ENCODE measurements at regions not wholly inside any gene's neighbourhood (a gene's known extent, or its start where the extent isn't known, plus 50 kb on each side); places are given as distances from the start of the nearest gene placed in this dataset.

DNA sequence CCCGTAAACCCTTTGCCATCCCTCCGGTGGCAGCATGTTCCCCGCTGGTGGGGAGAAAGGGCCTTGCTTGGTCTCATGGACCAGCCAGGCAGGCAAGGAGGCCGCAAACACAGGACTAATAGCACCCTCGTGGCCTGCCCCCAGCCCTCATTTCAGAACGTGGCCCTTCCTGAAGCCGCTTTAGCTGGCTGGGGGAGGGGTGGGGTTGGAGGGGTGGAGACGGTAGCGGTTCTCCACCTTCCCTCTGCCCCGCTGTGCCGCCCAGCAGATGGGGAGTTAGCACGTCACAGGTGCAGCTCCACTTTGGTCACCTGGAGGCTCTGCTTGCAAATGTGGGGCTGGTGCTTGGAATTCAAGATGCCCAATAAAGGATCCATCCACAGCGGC is 59.3 kb upstream of the URI1 start:
- TF ChIP-seq, protein P1, sequence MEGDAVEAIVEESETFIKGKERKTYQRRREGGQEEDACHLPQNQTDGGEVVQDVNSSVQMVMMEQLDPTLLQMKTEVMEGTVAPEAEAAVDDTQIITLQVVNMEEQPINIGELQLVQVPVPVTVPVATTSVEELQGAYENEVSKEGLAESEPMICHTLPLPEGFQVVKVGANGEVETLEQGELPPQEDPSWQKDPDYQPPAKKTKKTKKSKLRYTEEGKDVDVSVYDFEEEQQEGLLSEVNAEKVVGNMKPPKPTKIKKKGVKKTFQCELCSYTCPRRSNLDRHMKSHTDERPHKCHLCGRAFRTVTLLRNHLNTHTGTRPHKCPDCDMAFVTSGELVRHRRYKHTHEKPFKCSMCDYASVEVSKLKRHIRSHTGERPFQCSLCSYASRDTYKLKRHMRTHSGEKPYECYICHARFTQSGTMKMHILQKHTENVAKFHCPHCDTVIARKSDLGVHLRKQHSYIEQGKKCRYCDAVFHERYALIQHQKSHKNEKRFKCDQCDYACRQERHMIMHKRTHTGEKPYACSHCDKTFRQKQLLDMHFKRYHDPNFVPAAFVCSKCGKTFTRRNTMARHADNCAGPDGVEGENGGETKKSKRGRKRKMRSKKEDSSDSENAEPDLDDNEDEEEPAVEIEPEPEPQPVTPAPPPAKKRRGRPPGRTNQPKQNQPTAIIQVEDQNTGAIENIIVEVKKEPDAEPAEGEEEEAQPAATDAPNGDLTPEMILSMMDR (IDR thresholded peaks at IDR 0.05): no peak
- TF ChIP-seq POLR2A (IDR thresholded peaks at IDR 0.05) (no peak), POLR2AphosphoS5 (IDR thresholded peaks at IDR 0.05) (no peak), EP300 (IDR thresholded peaks at IDR 0.05) (no peak)
